ENCODE measurements at regions not wholly inside any gene's neighbourhood (a gene's known extent, or its start where the extent isn't known, plus 50 kb on each side); places are given as distances from the start of the nearest gene placed in this dataset.

- TF ChIP-seq CTCF (IDR thresholded peaks at IDR 0.05; ENCODE audit: low read length) (no peak), EZH2 (IDR thresholded peaks at IDR 0.05; ENCODE audit: borderline replicate concordance, low read length) (no peak)
Measured at GRCh38 chr16:35365675-35366074, 1906.3 kb downstream of the TP53TG3F start.

All from OCI-LY1 (cell line).